HG03196 (cell line): ENCODE measurements at regions not wholly inside any gene's neighbourhood (a gene's known extent, or its start where the extent isn't known, plus 50 kb on each side); places are given as distances from the start of the nearest gene placed in this dataset.

Experiments used
- ATAC-seq: cut with Tn5 transposase; IDR thresholded peaks from one replicate; pipeline ENCODE4 v1.9.1; 2021; ENCODE audit not compliant: unreplicated experiment

DNA sequence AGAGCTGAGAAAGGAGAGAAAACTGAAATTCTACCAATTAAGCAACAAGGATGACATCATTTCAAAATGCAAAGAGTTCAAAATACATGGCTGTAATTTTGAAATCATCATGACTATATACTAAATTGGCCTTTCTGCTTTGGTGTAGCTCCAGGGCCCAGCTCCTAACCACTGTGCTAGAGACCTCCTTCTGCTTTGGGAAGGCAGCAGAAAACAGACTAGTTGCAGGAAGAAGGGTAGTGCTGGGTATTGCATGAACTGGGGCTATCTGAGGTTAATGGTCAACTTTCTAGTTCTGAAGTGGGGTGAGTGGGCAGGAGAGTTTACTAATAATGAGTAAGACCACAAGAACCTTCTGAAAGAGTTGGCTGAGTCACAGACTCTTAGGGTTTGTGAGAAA, 66.2 kb downstream of the PTGER2 start:
- peak; percentile 100 for ATAC-seq
